PFSK-1 (cell line): ENCODE measurements at regions not wholly inside any gene's neighbourhood (a gene's known extent, or its start where the extent isn't known, plus 50 kb on each side); places are given as distances from the start of the nearest gene placed in this dataset.

Experiments
- FOXP2 ChIP-seq: optimal IDR thresholded peaks from 2 replicates; pipeline ENCODE3; 2011; ENCODE audit warnings: borderline replicate concordance, control low read depth, inconsistent platforms; ENCODE audit not compliant: insufficient read depth; ENCODE audit errors: extremely low read length, extremely low read depth
- POLR2AphosphoS5 ChIP-seq: IDR thresholded peaks from 2 replicates; pipeline ENCODE4 v1.6.1; 2012; ENCODE audit warnings: low read depth, mild to moderate bottlenecking, control low read depth, low read length, moderate library complexity
- SIN3A ChIP-seq: IDR thresholded peaks from 2 replicates; pipeline ENCODE4 v1.6.1; 2012; ENCODE audit warnings: mild to moderate bottlenecking, low read length, moderate library complexity, borderline replicate concordance; ENCODE audit not compliant: insufficient read depth
- TAF1 ChIP-seq: IDR thresholded peaks from 2 replicates; pipeline ENCODE4 v1.6.1; 2012; ENCODE audit warnings: low read length, control low read depth, borderline replicate concordance; ENCODE audit not compliant: insufficient read depth
- TF ChIP-seq, protein P1 (sequence below), 2 experiments: IDR thresholded peaks; 2 replicates each; pipeline versions ENCODE4 v1.6.1 to v1.8.0; 2011 to 2012; ENCODE audit warnings: low read depth in 2 of 2, low read length in 2 of 2, control low read depth in 1 of 2, inconsistent platforms in 1 of 2, mild to moderate bottlenecking in 1 of 2, moderate library complexity in 1 of 2; ENCODE audit not compliant: insufficient read depth in 1 of 2

DNA sequence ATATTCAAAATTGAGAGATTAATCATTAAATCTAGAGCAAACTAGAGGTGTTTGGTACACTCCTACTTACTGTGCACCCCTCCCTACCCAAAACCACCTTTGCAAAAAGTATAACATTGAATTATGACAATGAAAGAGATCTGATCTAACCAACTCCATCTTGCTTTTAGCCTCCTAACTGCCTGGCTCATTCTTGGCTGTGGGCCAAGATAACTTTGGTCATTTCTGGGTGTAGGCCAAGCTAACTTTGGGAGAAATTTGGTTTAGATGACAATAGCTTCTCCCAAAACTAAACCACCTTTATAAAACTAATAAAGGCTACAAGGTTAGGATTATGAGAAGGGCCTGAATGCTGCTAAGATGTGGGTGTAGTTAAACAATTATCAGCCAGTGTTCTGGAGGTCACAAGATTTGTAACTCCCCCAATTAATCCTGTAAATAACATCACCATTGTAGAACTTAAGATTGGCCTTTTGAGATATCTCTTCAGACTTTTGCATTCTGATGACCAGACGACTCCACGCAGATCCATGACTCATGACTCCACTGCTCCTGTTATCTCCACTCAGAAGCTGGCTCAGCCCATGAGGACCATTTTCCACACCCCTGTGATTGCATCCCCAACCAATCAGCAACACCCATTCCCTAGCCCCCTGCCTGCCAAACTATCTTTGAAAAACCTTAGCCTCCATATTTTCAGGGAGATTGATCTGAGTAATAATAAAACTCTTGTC is 160.2 kb downstream of the FBXO15 start:
- TF ChIP-seq, protein P1, sequence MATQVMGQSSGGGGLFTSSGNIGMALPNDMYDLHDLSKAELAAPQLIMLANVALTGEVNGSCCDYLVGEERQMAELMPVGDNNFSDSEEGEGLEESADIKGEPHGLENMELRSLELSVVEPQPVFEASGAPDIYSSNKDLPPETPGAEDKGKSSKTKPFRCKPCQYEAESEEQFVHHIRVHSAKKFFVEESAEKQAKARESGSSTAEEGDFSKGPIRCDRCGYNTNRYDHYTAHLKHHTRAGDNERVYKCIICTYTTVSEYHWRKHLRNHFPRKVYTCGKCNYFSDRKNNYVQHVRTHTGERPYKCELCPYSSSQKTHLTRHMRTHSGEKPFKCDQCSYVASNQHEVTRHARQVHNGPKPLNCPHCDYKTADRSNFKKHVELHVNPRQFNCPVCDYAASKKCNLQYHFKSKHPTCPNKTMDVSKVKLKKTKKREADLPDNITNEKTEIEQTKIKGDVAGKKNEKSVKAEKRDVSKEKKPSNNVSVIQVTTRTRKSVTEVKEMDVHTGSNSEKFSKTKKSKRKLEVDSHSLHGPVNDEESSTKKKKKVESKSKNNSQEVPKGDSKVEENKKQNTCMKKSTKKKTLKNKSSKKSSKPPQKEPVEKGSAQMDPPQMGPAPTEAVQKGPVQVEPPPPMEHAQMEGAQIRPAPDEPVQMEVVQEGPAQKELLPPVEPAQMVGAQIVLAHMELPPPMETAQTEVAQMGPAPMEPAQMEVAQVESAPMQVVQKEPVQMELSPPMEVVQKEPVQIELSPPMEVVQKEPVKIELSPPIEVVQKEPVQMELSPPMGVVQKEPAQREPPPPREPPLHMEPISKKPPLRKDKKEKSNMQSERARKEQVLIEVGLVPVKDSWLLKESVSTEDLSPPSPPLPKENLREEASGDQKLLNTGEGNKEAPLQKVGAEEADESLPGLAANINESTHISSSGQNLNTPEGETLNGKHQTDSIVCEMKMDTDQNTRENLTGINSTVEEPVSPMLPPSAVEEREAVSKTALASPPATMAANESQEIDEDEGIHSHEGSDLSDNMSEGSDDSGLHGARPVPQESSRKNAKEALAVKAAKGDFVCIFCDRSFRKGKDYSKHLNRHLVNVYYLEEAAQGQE (IDR thresholded peaks at IDR 0.05; ENCODE audit: insufficient read depth in 1 of 2, low read depth in 2 of 2, low read length in 2 of 2), result no peak
- no peak for TF ChIP-seq FOXP2
- TF ChIP-seq SIN3A, result no peak
- no peak for TF ChIP-seq POLR2AphosphoS5
- TF ChIP-seq TAF1, result no peak

DNA sequence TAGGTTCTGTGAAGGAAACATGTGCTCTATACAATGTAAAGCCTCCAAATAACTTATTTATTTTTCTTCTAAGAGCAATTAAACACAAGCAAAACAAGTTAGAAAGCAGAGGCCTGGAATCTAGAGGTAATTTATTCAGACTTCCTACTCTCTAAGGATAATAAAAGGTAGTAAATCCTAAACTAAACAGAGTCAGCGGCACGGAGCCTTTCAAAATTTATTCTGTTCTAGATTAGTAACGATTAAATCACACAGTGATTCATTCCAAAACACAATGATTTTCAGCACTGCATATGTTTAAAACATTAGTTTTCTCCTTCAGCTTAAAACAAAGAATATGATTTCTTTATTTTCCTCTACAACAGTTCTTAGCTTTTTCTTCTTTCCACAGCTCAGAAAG is 160.9 kb downstream of the FBXO15 start:
- no peak for TF ChIP-seq FOXP2
- no peak for TF ChIP-seq TAF1
- TF ChIP-seq, protein P1 (IDR thresholded peaks at IDR 0.05; ENCODE audit: insufficient read depth in 1 of 2, low read depth in 2 of 2, low read length in 2 of 2), result no peak
- TF ChIP-seq SIN3A, result no peak
- no peak for TF ChIP-seq POLR2AphosphoS5

DNA sequence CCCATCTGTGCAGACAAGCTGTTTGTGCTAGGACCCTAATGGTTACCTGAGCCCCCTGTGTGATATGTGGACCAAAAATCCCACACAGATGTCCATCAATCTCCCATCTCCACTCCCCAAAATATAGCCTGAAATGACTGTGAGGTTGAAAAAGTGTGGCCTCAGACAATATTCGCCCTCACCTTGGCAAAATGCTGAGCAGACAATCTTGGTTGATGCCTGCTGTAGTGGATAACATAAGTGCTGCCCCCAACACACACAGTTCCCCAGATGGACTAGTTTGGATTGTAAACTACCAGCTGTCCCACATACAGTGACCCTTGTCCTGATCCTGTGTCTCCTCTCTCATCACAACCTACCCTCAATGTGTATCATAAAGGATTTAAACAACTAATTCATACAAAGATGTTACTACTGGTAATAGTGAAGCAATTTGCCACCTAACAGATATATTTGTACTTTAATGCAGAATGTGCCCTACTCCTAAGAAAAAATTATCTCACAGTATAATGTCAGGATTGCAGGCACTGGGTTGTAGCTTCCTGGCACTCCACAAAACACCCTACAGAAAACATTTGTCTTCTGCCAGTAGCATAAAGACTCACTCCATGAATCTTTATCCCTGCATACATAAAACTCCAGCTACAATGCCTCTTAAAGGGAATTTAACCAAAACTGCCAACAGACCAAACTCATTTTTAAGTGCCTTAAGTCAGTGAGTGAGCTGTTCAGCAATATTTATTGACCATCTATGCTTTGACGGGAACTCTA is 161.6 kb downstream of the FBXO15 start:
- TF ChIP-seq, protein P1 (IDR thresholded peaks at IDR 0.05; ENCODE audit: insufficient read depth in 1 of 2, low read depth in 2 of 2, low read length in 2 of 2), result no peak
- no peak for TF ChIP-seq POLR2AphosphoS5
- no peak for TF ChIP-seq FOXP2
- no peak for TF ChIP-seq TAF1
- TF ChIP-seq SIN3A, result no peak

DNA sequence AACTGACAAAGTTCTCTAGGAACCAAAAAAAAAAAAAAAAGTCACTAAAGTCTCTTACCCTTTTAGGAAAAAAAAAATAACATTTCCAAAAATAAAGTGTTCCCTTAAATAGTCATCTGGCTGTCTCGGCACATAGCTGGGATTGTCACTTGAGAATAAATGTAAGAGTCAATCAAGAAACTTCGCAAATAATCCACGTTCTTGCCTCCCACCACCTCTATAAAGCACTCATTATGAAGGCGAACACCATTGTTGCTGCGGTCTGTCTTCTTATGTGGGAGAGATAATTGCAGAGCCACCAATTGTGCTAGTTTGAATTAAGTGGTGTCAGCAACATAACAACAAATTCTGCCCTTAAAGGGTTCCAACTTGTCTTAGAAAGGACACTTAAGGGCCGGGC is 163.7 kb downstream of the FBXO15 start:
- TF ChIP-seq FOXP2 (no peak), SIN3A (no peak), POLR2AphosphoS5 (no peak), TAF1 (no peak)
- TF ChIP-seq, protein P1 (IDR thresholded peaks at IDR 0.05; ENCODE audit: insufficient read depth in 1 of 2, low read depth in 2 of 2, low read length in 2 of 2), result no peak
